ENCODE measurements at regions not wholly inside any gene's neighbourhood (a gene's known extent, or its start where the extent isn't known, plus 50 kb on each side); places are given as distances from the start of the nearest gene placed in this dataset.
"Not testable (repeated sequence)": the region's sequence is repeated elsewhere in the genome, so short reads cannot be mapped to it uniquely, and the experiment has no call there.

- intact Hi-C loops (cut with micrococcal nuclease; ENCODE audit: unreplicated experiment); CTCF ChIA-PET; H3K9me3 ChIP-seq (replicated peaks; ENCODE audit: control insufficient read depth, insufficient read depth, low read length); H3K4me2 ChIP-seq (ENCODE audit: control insufficient read depth, insufficient read depth); H3K79me2 ChIP-seq (ENCODE audit: control insufficient read depth, insufficient read depth, low read length); H3K27me3 ChIP-seq (replicated peaks in 1 of 2; ENCODE audit: control insufficient read depth in 2 of 2, insufficient read depth in 2 of 2, low read length in 1 of 2); ATAC-seq; H3K4me3 ChIP-seq; SMC1A ChIA-PET (ENCODE audit: uncharacterized antibody, unreplicated experiment); H3K9ac ChIP-seq (ENCODE audit: control insufficient read depth, insufficient read depth, low read length); DNase-seq (ENCODE audit: low read depth, low spot score); in situ Hi-C loops (cut with MboI); H4K20me1 ChIP-seq (ENCODE audit: control insufficient read depth, insufficient read depth); H3K27ac ChIP-seq (ENCODE audit: control insufficient read depth, insufficient read depth); H3K36me3 ChIP-seq (ENCODE audit: control insufficient read depth in 2 of 2, insufficient read depth in 2 of 2, low read length in 1 of 2); H3K4me1 ChIP-seq (ENCODE audit: control insufficient read depth, insufficient read depth, low read length); FAIRE-seq; BruUV-seq (replicated peaks); POLR2A ChIA-PET; H2AFZ ChIP-seq (ENCODE audit: control insufficient read depth, low read depth, low read length); RAD21 ChIA-PET (ENCODE audit: unreplicated experiment): not testable (repeated sequence)
Measured at GRCh38 chr7:56697058-56697457, 435.2 kb downstream of the ZNF479 start.

- 62% methylated on average over 5 of the region's 5 CpGs for WGBS (ENCODE audit: insufficient coverage, insufficient replicate concordance, low lambda C conversion rate, missing lambda C conversion rate)
- no peak for ATAC-seq
- no peak overlapping the region for H3K27ac ChIP-seq (ENCODE audit: control insufficient read depth, insufficient read depth)
- no peaks in the 10 kb centered on the region for H3K79me2 ChIP-seq (ENCODE audit: control insufficient read depth, insufficient read depth, low read length)
- ChIA-PET RAD21 (ENCODE audit: unreplicated experiment) (no interaction called here), CTCF (no interaction called here), SMC1A (ENCODE audit: uncharacterized antibody, unreplicated experiment) (no interaction called here), POLR2A (no interaction called here)
- no peak overlapping the region for H3K4me3 ChIP-seq
- H3K4me2 ChIP-seq (ENCODE audit: control insufficient read depth, insufficient read depth), result no peak overlapping the region
- no peaks in the 10 kb centered on the region for H4K20me1 ChIP-seq (ENCODE audit: control insufficient read depth, insufficient read depth)
- no peaks in the 10 kb centered on the region for H3K27me3 ChIP-seq (replicated peaks in 1 of 2; ENCODE audit: control insufficient read depth in 2 of 2, insufficient read depth in 2 of 2, low read length in 1 of 2)
- intact Hi-C loops (cut with micrococcal nuclease; ENCODE audit: unreplicated experiment) (no loop called here), in situ Hi-C loops (cut with MboI) (no loop called here)
- no peaks in the 10 kb centered on the region; the same call in 1 of the 3 replicates for H3K9me3 ChIP-seq (replicated peaks; ENCODE audit: control insufficient read depth, insufficient read depth, low read length)
- TF ChIP-seq ZNF274 (IDR thresholded peaks at IDR 0.05; ENCODE audit: insufficient read depth, insufficient read length) (peak; percentile 59), JUNB (IDR thresholded peaks at IDR 0.05) (no peak), RAD51 (IDR thresholded peaks at IDR 0.05) (no peak), CREM (IDR thresholded peaks at IDR 0.05; ENCODE audit: low read depth) (no peak), RBBP5 (conservative IDR thresholded peaks at IDR 0.05) (no peak)
- no peaks in the 10 kb centered on the region for H3K4me1 ChIP-seq (ENCODE audit: control insufficient read depth, insufficient read depth, low read length)
- H2AFZ ChIP-seq (ENCODE audit: control insufficient read depth, low read depth, low read length), result no peak overlapping the region
- no peaks in the 10 kb centered on the region for H3K36me3 ChIP-seq (ENCODE audit: control insufficient read depth in 2 of 2, insufficient read depth in 2 of 2, low read length in 1 of 2)
- no peak overlapping the region for H3K9ac ChIP-seq (ENCODE audit: control insufficient read depth, insufficient read depth, low read length)
- DNase-seq (ENCODE audit: low read depth, low spot score), result no peak
- BruUV-seq (replicated peaks), result no TSS peak
- FAIRE-seq, result no peak
Measured at GRCh38 chr7:56686276-56686859, 445.9 kb downstream of the ZNF479 start.

Measured in GM12878 (cell line).